Endothelial cell of umbilical vein (primary cell): ENCODE measurements at regions not wholly inside any gene's neighbourhood (a gene's known extent, or its start where the extent isn't known, plus 50 kb on each side); places are given as distances from the start of the nearest gene placed in this dataset.

ENCODE experiments used
- CTCF ChIP-seq, 2 donors: IDR thresholded peaks; 1 replicate in 1 of 2; 2 replicates in 1 of 2; pipeline ENCODE4 v1.5.1; 2011; ENCODE audit warnings: low read length in 2 of 2, mild to moderate bottlenecking in 2 of 2, moderate library complexity in 2 of 2, control low read depth in 1 of 2, inconsistent platforms in 1 of 2, low read depth in 1 of 2; ENCODE audit not compliant: insufficient read depth in 1 of 2; ENCODE audit errors: extremely low read depth in 1 of 2
- MYC ChIP-seq: IDR thresholded peaks from one replicate; pipeline ENCODE4 v1.6.1; 2011; ENCODE audit warnings: mild to moderate bottlenecking, low read depth, low read length

DNA sequence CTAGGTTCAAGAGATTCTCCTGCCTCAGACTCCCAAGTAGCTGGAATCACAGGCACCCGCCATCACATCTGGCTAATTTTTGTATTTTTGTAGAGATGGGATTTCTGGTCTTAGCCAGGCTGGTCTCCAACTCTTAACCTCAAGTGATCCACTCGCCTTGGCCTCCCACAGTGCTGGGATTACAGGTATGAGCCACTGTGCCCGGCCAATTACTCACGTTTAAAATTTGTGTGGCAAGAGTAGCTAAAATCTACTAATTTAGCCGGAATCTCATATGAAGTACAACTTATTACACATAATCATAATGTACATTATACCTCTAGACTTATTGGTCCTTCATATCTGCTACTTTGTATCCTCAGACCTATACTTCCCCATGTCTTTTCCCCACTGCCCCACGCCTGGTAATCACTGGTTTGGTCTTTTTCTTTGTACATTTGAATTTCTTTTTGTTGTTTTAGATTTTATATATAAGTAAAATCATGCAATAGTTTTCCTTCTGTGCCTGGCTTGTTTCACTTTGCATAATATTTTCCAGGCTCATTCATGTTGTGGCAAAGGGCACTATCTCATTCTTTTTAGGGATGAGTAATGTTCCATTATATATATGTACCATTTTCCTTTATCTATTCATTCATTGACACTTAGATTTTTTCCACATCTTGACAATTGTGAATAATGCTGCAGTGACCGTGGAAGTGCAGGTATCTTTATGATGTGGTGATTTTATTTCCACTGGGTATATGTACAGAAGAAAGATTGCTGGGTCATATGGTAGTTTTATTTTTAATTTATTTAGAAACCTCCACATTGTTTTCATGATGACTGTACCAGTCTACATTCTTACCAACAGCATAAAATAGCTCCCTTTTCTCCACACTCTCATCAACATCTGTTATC is 605.0 kb upstream of the CBLB start:
- TF ChIP-seq CTCF (IDR thresholded peaks at IDR 0.05; ENCODE audit: extremely low read depth in 1 of 2, insufficient read depth in 1 of 2, low read depth in 1 of 2, low read length in 2 of 2): no peak
- no peak for TF ChIP-seq MYC
